SK-N-MC (cell line): ENCODE measurements at regions not wholly inside any gene's neighbourhood (a gene's known extent, or its start where the extent isn't known, plus 50 kb on each side); places are given as distances from the start of the nearest gene placed in this dataset.

Experiments
- EZH2 ChIP-seq: fragments of 200-600 bp; sonication (generic); IDR thresholded peaks from one replicate; pipeline ENCODE4 v1.6.1; 2017; ENCODE audit warnings: antibody characterized with exemption
- FOXP2 ChIP-seq: optimal IDR thresholded peaks from 2 replicates; pipeline ENCODE3; 2011; ENCODE audit warnings: mild to moderate bottlenecking, moderate library complexity; ENCODE audit not compliant: insufficient read depth; ENCODE audit errors: extremely low read length, control extremely low read depth

- TF ChIP-seq FOXP2, result no peak
- TF ChIP-seq EZH2, result no peak
These were observed 78.6 kb upstream of the MXRA5 start for GRCh38 chrX:3425031-3425430.
